Neural progenitor cell (in vitro differentiated cells): ENCODE measurements at regions not wholly inside any gene's neighbourhood (a gene's known extent, or its start where the extent isn't known, plus 50 kb on each side); places are given as distances from the start of the nearest gene placed in this dataset.

Experiments used
- DNase-seq: peaks from one replicate; pipeline ENCODE4 v3.0.0-alpha.2; 2016; ENCODE audit warnings: low spot score
- H2AFZ ChIP-seq: fragments of 200-600 bp; sonication (generic); replicated peaks from 2 replicates; pipeline ENCODE4 v1.6.1; 2016; ENCODE audit warnings: antibody characterized with exemption
- H3F3A ChIP-seq: fragments of 200-600 bp; sonication (generic); 2 replicates; pipeline ENCODE4 v1.6.1; 2016; ENCODE audit warnings: antibody characterized with exemption, low read depth
- H3K27ac ChIP-seq: fragments of 200-600 bp; sonication (generic); 2 replicates; pipeline ENCODE4 v1.5.1; 2016; ENCODE audit warnings: mild to moderate bottlenecking
- H3K27me3 ChIP-seq: fragments of 200-600 bp; sonication (generic); 2 replicates; pipeline ENCODE4 v1.6.1; 2016; ENCODE audit warnings: mild to moderate bottlenecking, moderate library complexity
- H3K36me3 ChIP-seq: fragments of 200-600 bp; sonication (generic); 2 replicates; pipeline ENCODE4 v1.5.1; 2016
- H3K4me1 ChIP-seq: fragments of 200-600 bp; sonication (generic); 2 replicates; pipeline ENCODE4 v1.6.1; 2016; ENCODE audit warnings: mixed run types
- H3K4me2 ChIP-seq: fragments of 200-600 bp; sonication (generic); 2 replicates; pipeline ENCODE4 v1.6.1; 2016
- H3K4me3 ChIP-seq: fragments of 200-600 bp; sonication (generic); 2 replicates; pipeline ENCODE4 v1.5.1; 2016
- H3K79me2 ChIP-seq: fragments of 200-600 bp; sonication (generic); 2 replicates; pipeline ENCODE4 v1.6.1; 2016; ENCODE audit warnings: low read depth
- H3K9ac ChIP-seq: fragments of 200-600 bp; sonication (generic); 2 replicates; pipeline ENCODE4 v1.6.1; 2016
- H3K9me3 ChIP-seq: fragments of 200-600 bp; sonication (generic); 2 replicates; pipeline ENCODE4 v1.5.1; 2016; ENCODE audit warnings: low read depth
- H4K20me1 ChIP-seq: fragments of 200-600 bp; sonication (generic); 2 replicates; pipeline ENCODE4 v1.6.1; 2016; ENCODE audit warnings: low read depth
- H3K27ac Mint-ChIP-seq: 3 replicates; pipeline ENCODE4 v1.8.0; 2021; ENCODE audit warnings: mixed read lengths
- H3K27me3 Mint-ChIP-seq: 2 replicates; pipeline ENCODE4 v1.8.0; 2022; ENCODE audit warnings: low read depth, mild to moderate bottlenecking, inconsistent platforms, moderate library complexity, mixed read lengths; ENCODE audit not compliant: insufficient read depth
- H3K36me3 Mint-ChIP-seq: 3 replicates; pipeline ENCODE4 v1.8.0; 2021; ENCODE audit warnings: mixed read lengths
- H3K4me1 Mint-ChIP-seq: 3 replicates; pipeline ENCODE4 v1.8.0; 2021; ENCODE audit warnings: mixed read lengths
- H3K4me3 Mint-ChIP-seq: 3 replicates; pipeline ENCODE4 v1.8.0; 2021; ENCODE audit warnings: mild to moderate bottlenecking, moderate library complexity, mixed read lengths
- H3K9me3 Mint-ChIP-seq: 3 replicates; pipeline ENCODE4 v1.8.0; 2020; ENCODE audit warnings: mixed read lengths
- CTCF ChIP-seq: fragments of 200-600 bp; sonication (generic); IDR thresholded peaks from 2 replicates; pipeline ENCODE4 v1.5.1; 2017; ENCODE audit warnings: antibody characterized with exemption, mild to moderate bottlenecking
- EZH2 ChIP-seq: fragments of 200-600 bp; sonication (generic); IDR thresholded peaks from 2 replicates; pipeline ENCODE4 v1.6.1; 2017; ENCODE audit warnings: antibody characterized with exemption, mild to moderate bottlenecking, moderate library complexity
- EZH2phosphoT487 ChIP-seq: fragments of 200-600 bp; sonication (generic); IDR thresholded peaks from 2 replicates; pipeline ENCODE4 v1.6.1; 2017; ENCODE audit warnings: antibody characterized with exemption

- Mint-ChIP-seq H3K4me1 (no peaks in the 10 kb centered on the region), H3K36me3 (no peaks in the 10 kb centered on the region), H3K27ac (no peak overlapping the region), H3K9me3 (no peaks in the 10 kb centered on the region), H3K27me3 (peaks cover 2% of the 10 kb centered on the region), H3K4me3 (no peak overlapping the region)
- peaks cover 3% of the 10 kb centered on the region for H3K4me1 ChIP-seq
- H3K4me3 ChIP-seq, result no peak overlapping the region
- H3K9me3 ChIP-seq, result no peaks in the 10 kb centered on the region
- no peaks in the 10 kb centered on the region for H3F3A ChIP-seq
- no peaks in the 10 kb centered on the region for H3K79me2 ChIP-seq
- no peaks in the 10 kb centered on the region for H3K27me3 ChIP-seq
- no peaks in the 10 kb centered on the region for H4K20me1 ChIP-seq
- no peak overlapping the region for H3K27ac ChIP-seq
- no peak overlapping the region for H3K9ac ChIP-seq
- DNase-seq, result no peak
- no peak overlapping the region for H3K4me2 ChIP-seq
- no peaks in the 10 kb centered on the region for H3K36me3 ChIP-seq
- no peak overlapping the region for H2AFZ ChIP-seq
- TF ChIP-seq EZH2phosphoT487 (no peak), CTCF (no peak), EZH2 (no peak)
Measured at GRCh38 chr11:42800041-42800440, 511.8 kb upstream of the API5 start.

DNA sequence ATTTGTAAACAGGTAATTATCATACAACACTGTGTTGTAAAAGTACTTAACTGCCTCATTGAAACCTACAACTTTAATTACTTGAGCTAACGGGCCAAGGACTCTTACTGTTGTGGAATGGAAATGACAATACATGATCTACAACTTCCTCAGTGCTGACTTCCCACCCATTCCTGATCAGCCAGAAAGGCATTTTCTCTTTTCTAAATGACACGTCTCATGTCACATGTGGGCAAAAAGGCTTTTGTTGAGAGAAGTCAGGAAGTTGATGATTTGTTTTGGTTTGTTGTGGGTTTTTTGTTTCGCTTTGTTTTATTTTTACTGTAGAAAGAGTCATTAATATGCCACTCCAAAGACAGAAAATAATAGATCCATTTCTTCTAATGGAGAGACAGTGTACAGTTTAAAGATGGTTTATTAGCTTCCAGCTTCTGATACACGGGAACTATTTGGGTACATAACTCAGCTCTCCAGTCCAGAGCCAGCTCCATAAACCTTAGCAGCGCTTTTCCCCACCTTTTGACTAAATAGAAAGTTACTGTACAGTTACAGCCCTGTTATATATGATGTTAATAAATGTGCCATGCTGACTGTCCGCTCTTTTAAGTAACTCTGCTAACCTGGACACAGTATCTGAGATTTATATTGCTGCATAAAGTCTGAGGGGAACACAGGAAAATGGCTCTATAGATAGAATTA is 509.4 kb upstream of the API5 start:
- H3K4me3 ChIP-seq, result no peak overlapping the region
- no peaks in the 10 kb centered on the region for H3K79me2 ChIP-seq
- peaks cover 3% of the 10 kb centered on the region for H3K4me1 ChIP-seq
- H2AFZ ChIP-seq, result no peak overlapping the region
- TF ChIP-seq EZH2phosphoT487 (no peak), EZH2 (no peak), CTCF (no peak)
- H3K4me1 Mint-ChIP-seq, result no peaks in the 10 kb centered on the region
- H3K36me3 ChIP-seq, result no peaks in the 10 kb centered on the region
- no peaks in the 10 kb centered on the region for H4K20me1 ChIP-seq
- no peak overlapping the region for H3K27ac Mint-ChIP-seq
- no peak overlapping the region for H3K27ac ChIP-seq
- DNase-seq, result no peak
- no peaks in the 10 kb centered on the region for H3F3A ChIP-seq
- no peaks in the 10 kb centered on the region for H3K36me3 Mint-ChIP-seq
- no peaks in the 10 kb centered on the region for H3K27me3 ChIP-seq
- H3K27me3 Mint-ChIP-seq, result peaks cover 2% of the 10 kb centered on the region
- no peak overlapping the region for H3K4me2 ChIP-seq
- no peak overlapping the region for H3K9ac ChIP-seq
- H3K9me3 ChIP-seq, result no peaks in the 10 kb centered on the region
- no peak overlapping the region for H3K4me3 Mint-ChIP-seq
- H3K9me3 Mint-ChIP-seq, result no peaks in the 10 kb centered on the region

DNA sequence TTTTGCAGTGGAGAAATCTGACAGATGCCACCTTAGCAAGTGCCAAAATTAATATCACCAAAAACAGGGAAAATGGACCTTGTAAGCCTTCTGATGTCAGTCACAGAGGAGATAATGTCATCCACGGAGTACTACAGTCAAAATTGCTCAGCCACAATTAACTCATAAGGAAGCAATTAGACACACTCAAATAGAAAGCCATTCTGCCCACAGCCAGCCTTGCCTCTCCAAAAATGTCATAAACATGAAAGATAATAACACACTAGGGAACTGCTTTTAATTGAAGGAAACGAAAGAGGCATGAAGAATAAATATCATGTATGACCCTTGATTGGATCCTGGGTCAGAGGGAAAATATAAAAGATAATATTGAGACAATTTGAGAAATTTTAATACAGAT is 505.6 kb upstream of the API5 start:
- H3K79me2 ChIP-seq, result no peaks in the 10 kb centered on the region
- Mint-ChIP-seq H3K27me3 (peaks cover 2% of the 10 kb centered on the region), H3K4me3 (no peak overlapping the region), H3K9me3 (no peaks in the 10 kb centered on the region), H3K36me3 (no peaks in the 10 kb centered on the region), H3K27ac (no peak overlapping the region), H3K4me1 (no peaks in the 10 kb centered on the region)
- no peaks in the 10 kb centered on the region for H3K27me3 ChIP-seq
- peaks cover 3% of the 10 kb centered on the region for H3K4me1 ChIP-seq
- H3K9me3 ChIP-seq, result no peaks in the 10 kb centered on the region
- H3K27ac ChIP-seq, result no peak overlapping the region
- DNase-seq, result no peak
- H2AFZ ChIP-seq, result no peak overlapping the region
- H3K36me3 ChIP-seq, result no peaks in the 10 kb centered on the region
- no peak overlapping the region for H3K4me2 ChIP-seq
- H3F3A ChIP-seq, result no peaks in the 10 kb centered on the region
- TF ChIP-seq CTCF (no peak), EZH2 (no peak), EZH2phosphoT487 (no peak)
- H3K9ac ChIP-seq, result no peak overlapping the region
- H4K20me1 ChIP-seq, result no peaks in the 10 kb centered on the region
- H3K4me3 ChIP-seq, result no peak overlapping the region
